ENCODE measurements at regions not wholly inside any gene's neighbourhood (a gene's known extent, or its start where the extent isn't known, plus 50 kb on each side); places are given as distances from the start of the nearest gene placed in this dataset.

- Histone ChIP-seq H3K36me3 (no peaks in the 10 kb centered on the region), H3K9me3 (no peaks in the 10 kb centered on the region), H3K27ac (no peak overlapping the region), H3K4me3 (no peak overlapping the region), H3K27me3 (no peaks in the 10 kb centered on the region), H3K4me1 (no peaks in the 10 kb centered on the region)
- intact Hi-C loops (cut with DNase I) = no loop called here
- TF ChIP-seq POLR2A (IDR thresholded peaks at IDR 0.05) = no peak
- TF ChIP-seq POLR2AphosphoS5 (IDR thresholded peaks at IDR 0.05; ENCODE audit: insufficient read depth in 1 of 2, low read depth in 1 of 2) = no peak
- TF ChIP-seq CTCF (IDR thresholded peaks at IDR 0.05) = no peak
- no peak for DNase-seq (ENCODE audit: extremely low spot score in 2 of 2)
These were observed 115.0 kb upstream of the CCDC85A start for GRCh38 chr2:56068746-56069145.

GRCh38 chr2:56077359-56077915 is 106.4 kb upstream of the CCDC85A start:
- DNase-seq (ENCODE audit: extremely low spot score in 2 of 2) = no peak
- intact Hi-C loops (cut with DNase I) = no loop called here
- no peaks in the 10 kb centered on the region for H3K36me3 ChIP-seq
- no peaks in the 10 kb centered on the region for H3K27me3 ChIP-seq
- TF ChIP-seq POLR2AphosphoS5 (IDR thresholded peaks at IDR 0.05; ENCODE audit: insufficient read depth in 1 of 2, low read depth in 1 of 2) = no peak
- TF ChIP-seq POLR2A (IDR thresholded peaks at IDR 0.05) = no peak
- TF ChIP-seq CTCF (IDR thresholded peaks at IDR 0.05) = no peak
- H3K27ac ChIP-seq = no peak overlapping the region
- no peak overlapping the region for H3K4me3 ChIP-seq
- no peaks in the 10 kb centered on the region for H3K4me1 ChIP-seq
- no peaks in the 10 kb centered on the region for H3K9me3 ChIP-seq

- H3K9me3 ChIP-seq = no peaks in the 10 kb centered on the region
- no peaks in the 10 kb centered on the region for H3K4me1 ChIP-seq
- TF ChIP-seq CTCF (IDR thresholded peaks at IDR 0.05) (no peak), POLR2A (IDR thresholded peaks at IDR 0.05) (no peak), POLR2AphosphoS5 (IDR thresholded peaks at IDR 0.05; ENCODE audit: insufficient read depth in 1 of 2, low read depth in 1 of 2) (no peak)
- no peak overlapping the region for H3K4me3 ChIP-seq
- no peaks in the 10 kb centered on the region for H3K36me3 ChIP-seq
- no peak overlapping the region for H3K27ac ChIP-seq
- intact Hi-C loops (cut with DNase I) = no loop called here
- DNase-seq (ENCODE audit: extremely low spot score in 2 of 2) = no peak
- H3K27me3 ChIP-seq = no peaks in the 10 kb centered on the region
These were observed 101.1 kb upstream of the CCDC85A start for GRCh38 chr2:56082665-56083064.

GRCh38 chr2:56084111-56084901 is 99.5 kb upstream of the CCDC85A start:
- no peaks in the 10 kb centered on the region for H3K4me1 ChIP-seq
- H3K4me3 ChIP-seq = no peak overlapping the region
- no peak for TF ChIP-seq POLR2AphosphoS5 (IDR thresholded peaks at IDR 0.05; ENCODE audit: insufficient read depth in 1 of 2, low read depth in 1 of 2)
- no peak for TF ChIP-seq POLR2A (IDR thresholded peaks at IDR 0.05)
- TF ChIP-seq CTCF (IDR thresholded peaks at IDR 0.05) = no peak
- DNase-seq (ENCODE audit: extremely low spot score in 2 of 2) = no peak
- H3K27me3 ChIP-seq = no peaks in the 10 kb centered on the region
- intact Hi-C loops (cut with DNase I) = no loop called here
- H3K9me3 ChIP-seq = no peaks in the 10 kb centered on the region
- no peaks in the 10 kb centered on the region for H3K36me3 ChIP-seq
- no peak overlapping the region for H3K27ac ChIP-seq

GRCh38 chr2:56086336-56086735 is 97.5 kb upstream of the CCDC85A start:
- Histone ChIP-seq H3K4me1 (no peaks in the 10 kb centered on the region), H3K36me3 (no peaks in the 10 kb centered on the region), H3K4me3 (no peak overlapping the region), H3K9me3 (no peaks in the 10 kb centered on the region), H3K27me3 (no peaks in the 10 kb centered on the region), H3K27ac (no peak overlapping the region)
- intact Hi-C loops (cut with DNase I) = no loop called here
- TF ChIP-seq CTCF (IDR thresholded peaks at IDR 0.05) = no peak
- TF ChIP-seq POLR2AphosphoS5 (IDR thresholded peaks at IDR 0.05; ENCODE audit: insufficient read depth in 1 of 2, low read depth in 1 of 2) = no peak
- TF ChIP-seq POLR2A (IDR thresholded peaks at IDR 0.05) = no peak
- DNase-seq (ENCODE audit: extremely low spot score in 2 of 2) = no peak
